Right lobe of liver (tissue), 4 donors: ENCODE measurements at regions not wholly inside any gene's neighbourhood (a gene's known extent, or its start where the extent isn't known, plus 50 kb on each side); places are given as distances from the start of the nearest gene placed in this dataset.

Source experiments
- CTCF ChIP-seq, 4 donors: fragments of 200-600 bp in 3 of 4; fragments of 450-650 bp in 1 of 4; IDR thresholded peaks; one replicate each; pipeline versions ENCODE4 v1.5.1 to v1.8.0; 2016 to 2022; ENCODE audit warnings: antibody characterized with exemption in 4 of 4, mild to moderate bottlenecking in 2 of 4
- POLR2A ChIP-seq: fragments of 450-650 bp; IDR thresholded peaks from one replicate; pipeline ENCODE4 v1.6.1; 2017; ENCODE audit warnings: antibody characterized with exemption, mild to moderate bottlenecking
- donor health status: DM: no; HTN: no; CAD: no.
- donor health status: DM: no; HTN: no; CAD: no.
- donor health status: DM: no; HTN: yes; CAD: no.

- no peak for TF ChIP-seq CTCF (IDR thresholded peaks at IDR 0.05)
- TF ChIP-seq POLR2A, result no peak
These were observed 361.2 kb upstream of the TARS1 start for GRCh38 chr5:33079548-33079947.
